Choroid plexus epithelial cell (primary cell): ENCODE measurements at regions not wholly inside any gene's neighbourhood (a gene's known extent, or its start where the extent isn't known, plus 50 kb on each side); places are given as distances from the start of the nearest gene placed in this dataset.

Experiments used
- DNase-seq: peaks from one replicate; pipeline ENCODE4 v3.0.0-alpha.2; 2010; ENCODE audit warnings: low read depth
- H3K4me3 ChIP-seq: 2 replicates; pipeline ENCODE4 v1.5.1; 2011; ENCODE audit warnings: low read depth, mild to moderate bottlenecking, control low read depth, low read length, moderate library complexity
- TF ChIP-seq, protein P1 (sequence below): conservative IDR thresholded peaks from 2 replicates; pipeline ENCODE4 v1.5.1; 2011; ENCODE audit warnings: low read depth, mild to moderate bottlenecking, control low read depth, inconsistent platforms, low read length, moderate library complexity

DNA sequence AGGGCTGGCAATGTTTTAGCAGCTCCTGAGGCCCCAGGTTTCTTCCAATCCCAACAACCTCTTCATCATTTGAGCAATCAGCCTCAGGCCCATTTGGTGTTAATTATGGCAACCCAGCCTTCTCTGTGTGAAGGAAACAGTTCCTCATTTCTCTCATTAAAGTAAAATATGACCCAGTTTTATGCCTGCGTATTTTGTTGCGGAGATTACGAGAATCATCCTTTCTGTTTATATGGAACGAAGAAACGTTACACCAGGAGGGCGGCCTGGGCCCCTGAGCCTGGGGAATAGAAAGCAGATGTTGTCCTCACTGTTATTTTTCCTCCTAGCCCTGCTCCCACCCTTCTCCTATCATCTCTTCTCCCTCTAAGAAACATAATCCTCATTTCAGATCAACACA lies 332.2 kb upstream of the USP24 start:
- no peak overlapping the region for H3K4me3 ChIP-seq
- DNase-seq: peak; percentile 27
- TF ChIP-seq, protein P1, sequence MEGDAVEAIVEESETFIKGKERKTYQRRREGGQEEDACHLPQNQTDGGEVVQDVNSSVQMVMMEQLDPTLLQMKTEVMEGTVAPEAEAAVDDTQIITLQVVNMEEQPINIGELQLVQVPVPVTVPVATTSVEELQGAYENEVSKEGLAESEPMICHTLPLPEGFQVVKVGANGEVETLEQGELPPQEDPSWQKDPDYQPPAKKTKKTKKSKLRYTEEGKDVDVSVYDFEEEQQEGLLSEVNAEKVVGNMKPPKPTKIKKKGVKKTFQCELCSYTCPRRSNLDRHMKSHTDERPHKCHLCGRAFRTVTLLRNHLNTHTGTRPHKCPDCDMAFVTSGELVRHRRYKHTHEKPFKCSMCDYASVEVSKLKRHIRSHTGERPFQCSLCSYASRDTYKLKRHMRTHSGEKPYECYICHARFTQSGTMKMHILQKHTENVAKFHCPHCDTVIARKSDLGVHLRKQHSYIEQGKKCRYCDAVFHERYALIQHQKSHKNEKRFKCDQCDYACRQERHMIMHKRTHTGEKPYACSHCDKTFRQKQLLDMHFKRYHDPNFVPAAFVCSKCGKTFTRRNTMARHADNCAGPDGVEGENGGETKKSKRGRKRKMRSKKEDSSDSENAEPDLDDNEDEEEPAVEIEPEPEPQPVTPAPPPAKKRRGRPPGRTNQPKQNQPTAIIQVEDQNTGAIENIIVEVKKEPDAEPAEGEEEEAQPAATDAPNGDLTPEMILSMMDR: no peak

DNA sequence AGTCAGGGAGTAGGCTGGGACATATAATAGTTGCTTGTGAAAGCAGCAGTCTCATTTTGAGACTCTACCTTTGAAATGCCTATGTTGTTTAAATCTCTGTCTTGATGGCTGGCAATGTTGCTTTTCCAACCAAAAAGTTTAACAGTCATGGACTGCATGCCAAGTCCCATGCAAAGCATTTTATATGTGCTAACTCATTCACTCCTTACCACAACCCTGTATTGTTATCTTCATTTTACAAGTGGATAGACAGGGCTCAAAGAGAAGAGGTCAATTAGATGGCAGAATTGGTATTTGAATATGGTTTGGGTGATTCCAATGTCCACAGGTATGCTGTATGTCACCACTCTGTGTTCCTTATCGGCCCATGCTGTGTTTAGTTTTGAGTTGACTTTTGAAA lies 331.4 kb upstream of the USP24 start:
- TF ChIP-seq, protein P1: no peak

DNA sequence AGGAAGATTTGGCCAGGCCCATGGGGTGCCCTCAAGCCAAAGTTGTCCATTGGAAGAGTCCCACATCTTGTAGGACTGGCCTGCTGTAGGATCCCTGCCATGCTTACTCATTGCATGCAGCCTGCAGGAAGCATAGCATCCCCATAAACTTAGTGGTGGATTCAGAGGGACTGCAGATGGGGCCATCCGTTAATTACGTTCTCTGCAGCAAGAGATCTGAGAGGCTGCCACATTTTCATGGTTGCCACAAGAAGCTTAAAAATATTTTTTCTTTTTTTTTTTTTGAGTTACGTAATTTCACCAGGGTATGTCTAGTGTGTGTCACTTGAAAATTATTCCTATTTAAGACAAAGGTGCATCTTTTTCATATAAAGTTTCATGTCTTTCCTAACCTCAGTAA lies 329.7 kb upstream of the USP24 start:
- no peak for DNase-seq
- no peak overlapping the region for H3K4me3 ChIP-seq
- TF ChIP-seq, protein P1: no peak

More for the DNA sequence above, 331.4 kb upstream of the USP24 start:
- no peak for DNase-seq
- no peak overlapping the region for H3K4me3 ChIP-seq

DNA sequence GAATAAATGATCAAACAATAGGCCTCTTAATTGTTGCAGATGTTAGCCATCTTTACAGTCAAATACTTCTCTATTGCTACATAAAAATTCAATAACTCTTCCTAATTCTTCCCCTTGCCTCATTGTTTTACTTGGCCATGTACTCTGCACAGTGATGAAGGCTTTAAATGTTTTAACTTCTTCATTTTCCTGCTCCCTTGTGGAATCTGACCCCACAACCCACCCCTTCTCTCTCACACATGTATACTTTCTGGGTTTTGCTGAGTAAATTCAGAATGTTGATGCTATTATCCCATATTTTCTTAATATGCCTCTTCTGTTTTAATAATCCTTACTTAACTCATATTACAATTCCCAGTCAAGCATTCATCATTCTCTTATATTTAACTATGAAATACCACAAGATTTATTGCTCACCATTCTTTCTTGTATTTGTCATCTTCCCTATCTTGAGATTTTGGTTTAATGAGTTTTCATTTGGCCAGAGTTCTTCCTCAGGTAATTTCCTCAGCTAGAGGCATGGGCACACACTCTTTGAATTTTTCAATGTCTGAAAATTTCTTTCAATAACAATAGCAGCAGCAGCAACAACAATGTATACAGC lies 327.8 kb upstream of the USP24 start:
- peak; percentile 46 for DNase-seq
- TF ChIP-seq, protein P1: no peak

DNA sequence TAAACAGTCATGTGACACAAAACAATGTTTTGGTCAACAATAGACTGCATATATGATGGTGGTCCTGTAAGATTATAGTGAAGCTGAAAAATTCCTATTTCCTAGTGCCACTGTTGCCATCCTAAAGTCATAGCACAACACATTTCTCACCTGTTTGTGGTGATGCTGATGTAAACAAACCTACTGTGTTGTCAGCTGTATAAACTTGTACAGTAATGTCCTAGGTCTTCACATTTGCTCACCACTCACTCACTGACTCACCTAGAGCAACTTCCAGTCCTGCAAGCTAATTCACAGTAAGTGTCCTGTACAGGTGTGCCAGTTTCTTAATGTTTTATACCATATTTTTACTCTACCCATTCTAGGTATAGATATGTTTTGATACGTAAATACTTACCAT lies 326.1 kb upstream of the USP24 start:
- DNase-seq: no peak
- TF ChIP-seq, protein P1: no peak
- H3K4me3 ChIP-seq: no peak overlapping the region

More for the DNA sequence above, 327.8 kb upstream of the USP24 start:
- H3K4me3 ChIP-seq: no peak overlapping the region

DNA sequence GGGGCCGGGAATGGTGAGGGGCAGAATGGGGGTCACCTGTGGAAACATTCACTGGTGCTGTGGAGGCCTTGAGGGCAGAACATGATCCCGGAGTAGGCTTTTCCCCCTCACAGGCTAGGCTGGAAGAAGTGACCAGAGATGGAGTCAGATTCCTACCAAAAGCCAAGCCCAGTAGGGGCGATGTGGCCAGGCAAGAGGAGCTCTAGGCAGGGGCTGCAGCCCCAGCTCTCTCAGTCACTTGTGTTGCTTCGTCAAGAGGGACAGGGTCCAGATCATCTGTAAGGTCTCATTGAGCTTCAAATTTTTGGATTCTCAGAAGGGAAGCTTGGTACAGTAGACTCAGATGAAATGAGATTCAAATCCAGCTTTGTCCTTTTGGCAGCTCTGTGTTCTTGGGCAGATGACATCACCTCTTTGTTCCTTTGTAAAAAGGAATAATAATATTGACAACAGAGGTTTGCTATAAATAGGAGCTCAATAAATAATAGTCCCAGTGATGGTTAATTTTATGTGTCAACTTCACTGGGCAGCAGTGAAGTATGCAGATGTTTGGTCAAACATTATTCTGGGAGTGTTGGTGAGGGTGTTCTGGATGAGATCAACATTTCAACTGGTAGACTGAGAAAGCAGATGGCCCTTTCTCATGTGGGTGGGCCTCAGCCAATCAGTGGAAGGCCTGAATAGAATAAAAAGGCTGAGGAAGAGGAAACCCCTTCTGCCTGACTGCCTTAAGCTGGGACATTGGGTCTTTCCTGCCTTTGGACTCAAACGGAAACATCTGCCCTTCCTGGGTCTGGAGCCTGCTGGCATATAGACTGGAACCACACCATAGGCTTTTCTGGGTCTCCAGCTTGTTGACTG lies 324.7 kb upstream of the USP24 start:
- H3K4me3 ChIP-seq: no peak overlapping the region
- no peak for DNase-seq
- TF ChIP-seq, protein P1: no peak
